ENCODE measurements at regions not wholly inside any gene's neighbourhood (a gene's known extent, or its start where the extent isn't known, plus 50 kb on each side); places are given as distances from the start of the nearest gene placed in this dataset.

DNA sequence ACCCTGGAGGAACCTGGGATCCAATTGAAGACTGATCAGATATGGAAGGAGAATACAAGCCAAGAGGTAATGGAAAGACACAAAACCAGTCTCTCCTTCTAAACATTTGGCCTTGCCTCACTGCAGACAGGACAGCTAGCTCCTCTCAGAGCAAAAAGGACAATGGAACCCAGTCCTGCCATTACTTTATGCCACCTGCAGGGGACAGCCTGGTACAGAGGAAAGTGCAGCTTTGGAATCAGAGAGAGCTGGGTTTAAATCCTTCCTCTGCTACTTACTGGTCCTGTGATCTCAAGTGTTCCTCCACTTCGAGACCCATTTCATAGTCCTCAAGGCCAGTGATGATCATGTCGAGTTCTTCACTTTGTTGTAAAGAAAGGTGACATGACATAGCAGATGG, 159.4 kb upstream of the SMAD3 start:
- no peak for DNase-seq (ENCODE audit: low read depth)

GRCh38 chr15:66906668-66907614, 158.5 kb upstream of the SMAD3 start:
- no peak for DNase-seq (ENCODE audit: low read depth)

DNA sequence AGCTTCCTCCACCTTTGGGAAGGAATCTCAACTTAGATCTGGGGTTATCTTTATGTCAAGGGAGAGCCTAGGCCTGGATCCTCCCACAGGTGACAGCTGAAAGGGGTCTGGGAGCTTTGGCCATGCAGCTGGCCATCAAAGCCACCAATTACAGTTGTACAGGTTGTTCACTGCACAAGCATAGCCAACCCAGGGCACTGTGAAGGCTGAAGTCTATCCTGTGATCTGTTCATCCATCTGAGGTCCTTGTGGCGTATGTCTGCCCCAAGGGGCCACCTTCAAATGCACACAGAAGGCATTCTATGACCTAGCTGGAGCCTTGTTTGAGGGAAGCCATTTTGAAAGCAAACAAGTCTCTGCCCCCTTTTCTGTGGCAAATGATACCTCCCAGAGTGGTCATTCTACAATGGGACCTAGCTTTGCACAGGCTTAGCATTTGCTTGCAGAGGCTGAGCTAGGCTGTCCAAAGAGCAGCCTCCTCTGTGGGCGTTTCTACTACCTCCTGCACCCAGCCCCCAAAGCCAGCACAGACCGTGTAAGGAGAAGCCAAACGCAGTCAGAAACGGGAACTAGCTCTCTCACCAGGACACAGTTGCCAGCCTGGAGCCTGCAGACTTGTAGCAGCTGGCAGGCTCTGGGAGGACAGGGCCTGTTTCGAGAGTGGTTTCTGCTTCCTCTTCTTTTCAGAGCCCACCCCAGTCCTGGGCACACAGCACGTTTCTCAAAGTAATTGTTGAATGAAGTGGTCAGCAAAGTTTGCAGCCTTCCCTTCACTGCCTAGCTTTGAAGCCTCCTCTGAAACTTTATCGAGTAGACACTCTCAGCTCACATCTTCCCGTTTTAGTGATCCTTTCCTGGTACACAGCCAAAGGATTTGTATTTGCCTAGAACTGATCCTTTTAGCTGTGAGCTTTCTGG, 157.3 kb upstream of the SMAD3 start:
- DNase-seq (ENCODE audit: low read depth) = no peak

DNA sequence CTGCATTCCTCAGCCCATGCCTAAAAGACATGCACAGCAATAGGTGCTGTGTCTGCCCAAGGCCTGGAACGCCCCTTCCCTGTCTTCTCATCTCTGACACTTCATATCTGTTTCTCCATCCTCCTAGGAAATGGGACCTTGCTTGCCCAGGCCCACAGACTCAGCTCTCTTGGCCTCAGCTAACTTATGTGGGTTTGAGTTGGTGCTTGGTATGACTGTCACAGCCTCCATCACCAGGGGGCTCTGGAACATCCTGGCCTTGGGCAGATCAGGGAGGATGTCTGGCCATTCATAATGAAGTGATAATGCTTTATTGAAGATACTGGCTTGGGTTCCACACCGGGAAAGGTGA, 156.7 kb upstream of the SMAD3 start:
- DNase-seq (ENCODE audit: low read depth) = no peak

DNA sequence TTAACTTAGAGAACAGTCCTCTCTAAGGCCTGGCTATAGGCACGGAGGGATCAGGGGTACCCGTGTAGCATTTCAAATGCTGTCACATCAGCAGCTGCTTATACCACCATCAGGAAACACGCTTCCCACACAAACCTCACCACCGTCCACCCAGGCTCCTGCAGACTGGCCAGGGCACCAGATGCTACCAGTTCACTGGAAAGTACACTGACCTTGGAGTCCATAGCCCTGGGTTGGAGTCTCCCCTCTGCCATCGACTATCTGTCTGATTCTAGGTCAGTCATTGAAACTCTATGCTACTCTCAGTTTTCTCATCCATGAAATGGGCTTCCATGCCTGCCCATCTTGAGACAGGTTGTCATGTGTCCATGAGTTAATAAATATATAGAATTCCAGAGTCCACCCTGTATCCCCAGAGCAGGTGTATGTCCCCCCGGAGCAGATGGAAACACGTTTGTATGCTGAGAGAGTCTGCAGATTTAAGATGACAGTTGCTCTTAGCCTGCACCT, 156.0 kb upstream of the SMAD3 start:
- no peak for DNase-seq (ENCODE audit: low read depth)

DNA sequence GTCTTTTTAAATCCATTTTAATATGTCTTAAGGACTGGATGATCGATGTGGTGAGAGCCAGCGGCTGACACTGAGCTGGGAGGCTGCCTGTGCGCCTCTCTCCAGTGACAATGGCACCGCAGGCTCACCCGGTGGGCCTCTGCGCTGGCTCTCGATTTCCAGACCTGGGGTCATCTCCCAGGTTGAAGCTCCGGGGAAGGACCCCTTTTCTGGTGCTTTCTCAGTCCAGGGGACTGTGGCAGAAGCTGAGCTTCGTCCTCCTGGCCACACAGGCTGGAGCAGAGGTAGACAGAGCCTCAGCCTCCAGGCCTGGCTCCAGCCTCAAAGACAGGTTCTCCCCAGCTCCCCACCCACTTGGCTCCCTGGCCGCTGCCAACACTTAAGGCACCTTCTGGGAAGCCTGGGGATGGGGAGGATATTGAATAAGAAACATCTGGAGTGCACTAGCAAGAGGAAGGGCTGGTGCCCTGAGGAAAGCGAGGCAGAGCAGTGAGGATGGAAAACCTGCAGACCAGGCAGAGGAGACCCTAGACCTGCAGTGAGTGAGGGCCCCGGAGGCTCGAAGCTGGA, 154.2 kb upstream of the SMAD3 start:
- no peak for DNase-seq (ENCODE audit: low read depth)

GRCh38 chr15:66912001-66912400, 153.4 kb upstream of the SMAD3 start:
- no peak for DNase-seq (ENCODE audit: low read depth)

DNA sequence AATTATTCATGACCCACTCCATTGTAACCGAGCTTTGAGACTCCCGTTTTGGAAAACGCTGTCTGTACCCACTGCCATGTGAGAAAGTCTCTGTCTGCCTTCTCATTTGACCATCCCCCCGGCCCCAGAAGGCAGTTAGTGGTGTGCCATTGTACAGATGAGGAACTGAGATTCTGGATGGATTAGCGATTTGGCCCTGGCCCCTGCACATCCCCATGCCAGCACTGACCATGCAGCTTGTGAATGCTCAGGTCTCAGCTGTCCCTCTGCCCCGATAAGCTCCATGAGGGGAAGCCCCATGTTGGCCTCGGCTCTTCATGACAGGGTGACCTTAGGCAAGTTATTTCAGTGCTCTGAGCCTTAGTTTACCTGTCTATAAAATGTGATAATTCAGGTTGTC, 153.0 kb upstream of the SMAD3 start:
- DNase-seq (ENCODE audit: low read depth) = no peak

- no peak for DNase-seq (ENCODE audit: low read depth)
These were observed 147.4 kb upstream of the SMAD3 start for GRCh38 chr15:66917904-66918448.

DNA sequence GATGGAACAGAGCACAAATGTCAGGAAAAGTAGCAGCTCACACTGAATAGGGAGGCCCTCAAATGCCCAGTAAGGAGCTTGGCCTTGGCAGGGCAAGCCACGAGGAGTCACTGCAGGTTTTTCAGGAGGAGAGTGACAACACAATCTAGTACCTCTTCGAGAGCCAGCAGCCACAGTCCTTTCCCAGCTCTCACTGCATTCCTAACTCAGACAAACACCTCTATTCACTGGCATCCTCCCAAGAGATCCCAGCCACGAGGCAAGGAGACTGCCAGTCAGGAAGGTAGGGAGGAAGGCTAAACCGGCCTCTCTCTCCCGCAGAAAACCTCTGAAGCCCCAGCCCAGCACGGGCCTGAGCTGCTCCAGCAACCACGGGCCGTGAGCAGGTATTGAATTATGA, 146.0 kb upstream of the SMAD3 start:
- DNase-seq (ENCODE audit: low read depth) = no peak

DNA sequence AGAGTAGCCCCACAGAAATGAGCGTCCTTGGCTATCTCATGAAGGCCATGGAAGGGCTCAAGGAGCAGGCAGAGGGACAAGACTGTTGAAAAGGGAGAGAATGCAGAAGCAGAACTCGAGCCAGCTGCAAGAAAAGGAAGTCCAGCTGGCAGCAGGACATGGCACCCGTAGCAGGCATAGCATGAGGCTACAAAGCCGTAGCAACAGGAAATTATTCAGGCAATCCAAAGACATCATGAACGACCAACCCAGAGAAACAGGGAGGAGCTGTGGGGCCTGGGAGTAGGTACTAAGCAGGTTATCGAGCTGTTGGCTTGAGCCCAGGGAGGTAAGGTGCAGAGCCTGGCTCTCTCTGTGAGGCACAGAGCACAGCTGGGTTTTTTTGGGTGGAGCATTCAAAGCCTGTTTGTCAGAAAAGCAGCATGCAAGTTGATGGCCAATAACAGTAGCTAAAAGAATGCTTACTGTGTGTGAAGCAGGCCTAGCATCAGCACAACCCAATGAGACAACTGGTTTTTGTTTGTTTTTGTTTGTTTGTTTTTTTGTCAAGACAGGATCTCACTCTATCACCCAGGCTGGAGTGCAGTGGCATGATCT, 144.0 kb upstream of the SMAD3 start:
- DNase-seq (ENCODE audit: low read depth) = no peak

DNA sequence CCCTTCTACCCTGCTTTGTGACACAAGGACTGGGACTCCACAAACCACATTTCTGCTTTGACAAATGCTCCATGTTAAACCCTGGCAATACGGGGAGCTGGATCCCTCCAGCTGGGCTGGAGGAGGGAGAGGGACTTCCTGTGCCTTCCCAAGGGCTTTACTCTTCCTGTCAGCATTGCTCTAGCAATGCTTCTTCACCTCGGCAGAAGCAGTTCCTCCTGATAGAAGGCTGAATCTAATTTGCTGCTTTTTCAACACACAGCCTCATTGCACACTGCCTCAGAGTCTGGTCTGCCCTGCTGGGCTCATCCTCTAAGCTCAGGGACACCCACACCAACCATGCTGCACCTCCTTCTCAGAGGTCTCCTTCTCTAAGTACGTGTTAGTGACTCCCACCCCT, 142.8 kb upstream of the SMAD3 start:
- no peak for DNase-seq (ENCODE audit: low read depth)

DNA sequence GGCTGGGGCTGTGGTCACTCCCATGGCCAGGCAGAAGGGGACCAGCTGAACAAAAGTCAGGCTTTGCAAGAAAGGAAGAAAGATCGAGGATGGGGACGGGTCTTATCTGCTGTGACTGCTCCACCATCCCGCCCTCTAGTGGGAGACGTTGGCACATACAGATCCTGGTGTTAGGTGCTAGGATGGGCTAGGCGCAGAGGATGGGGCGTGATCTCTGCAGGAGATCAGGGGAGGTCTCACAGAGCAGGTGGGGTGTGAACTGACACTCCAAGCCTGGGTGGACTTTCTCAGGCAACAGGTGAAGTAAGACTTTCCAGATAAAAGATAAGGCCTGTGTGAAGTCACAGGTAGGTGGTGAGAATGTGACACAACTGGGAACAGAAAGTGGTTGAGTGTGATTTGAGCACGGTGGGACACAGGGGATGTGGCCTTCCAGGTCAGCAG, 141.9 kb upstream of the SMAD3 start:
- no peak for DNase-seq (ENCODE audit: low read depth)

DNA sequence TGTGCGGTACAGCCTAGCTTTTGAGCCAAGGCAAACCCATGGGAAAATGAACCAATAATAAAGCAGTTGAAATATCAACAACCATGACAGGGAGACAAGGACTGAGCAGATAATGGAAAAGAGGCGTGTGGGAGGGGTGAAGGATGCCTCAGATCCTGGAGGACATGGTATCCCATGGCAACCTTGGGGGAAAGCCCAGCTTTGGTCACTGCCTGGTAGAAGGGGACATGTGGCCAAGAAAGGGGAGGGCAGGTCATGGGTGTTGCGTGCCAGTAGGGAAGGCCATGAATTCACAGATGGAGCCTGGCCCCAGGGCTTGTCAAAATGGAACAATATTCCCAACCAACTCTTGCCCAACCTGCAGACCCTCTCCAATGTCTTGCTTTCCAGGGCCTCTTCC, 140.5 kb upstream of the SMAD3 start:
- DNase-seq (ENCODE audit: low read depth) = no peak

DNA sequence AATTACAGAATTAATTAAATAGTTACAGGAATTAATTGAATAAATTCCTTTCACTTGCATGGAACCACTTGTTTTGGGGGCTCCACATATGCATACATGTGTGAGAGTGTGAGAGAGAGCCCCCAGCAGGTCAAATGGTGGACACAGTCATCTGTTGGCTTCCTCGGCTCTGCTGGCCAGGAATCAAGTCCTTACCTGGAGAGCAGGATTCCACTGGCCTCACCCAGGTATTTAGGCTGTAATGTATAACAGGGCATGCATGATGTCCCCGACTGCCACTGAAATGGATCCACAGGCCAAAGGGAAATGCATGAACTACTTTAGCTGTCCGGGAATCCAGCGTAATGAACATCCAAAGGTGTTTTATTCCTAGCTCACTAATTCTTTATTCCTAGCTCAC, 139.7 kb upstream of the SMAD3 start:
- DNase-seq (ENCODE audit: low read depth) = no peak

DNA sequence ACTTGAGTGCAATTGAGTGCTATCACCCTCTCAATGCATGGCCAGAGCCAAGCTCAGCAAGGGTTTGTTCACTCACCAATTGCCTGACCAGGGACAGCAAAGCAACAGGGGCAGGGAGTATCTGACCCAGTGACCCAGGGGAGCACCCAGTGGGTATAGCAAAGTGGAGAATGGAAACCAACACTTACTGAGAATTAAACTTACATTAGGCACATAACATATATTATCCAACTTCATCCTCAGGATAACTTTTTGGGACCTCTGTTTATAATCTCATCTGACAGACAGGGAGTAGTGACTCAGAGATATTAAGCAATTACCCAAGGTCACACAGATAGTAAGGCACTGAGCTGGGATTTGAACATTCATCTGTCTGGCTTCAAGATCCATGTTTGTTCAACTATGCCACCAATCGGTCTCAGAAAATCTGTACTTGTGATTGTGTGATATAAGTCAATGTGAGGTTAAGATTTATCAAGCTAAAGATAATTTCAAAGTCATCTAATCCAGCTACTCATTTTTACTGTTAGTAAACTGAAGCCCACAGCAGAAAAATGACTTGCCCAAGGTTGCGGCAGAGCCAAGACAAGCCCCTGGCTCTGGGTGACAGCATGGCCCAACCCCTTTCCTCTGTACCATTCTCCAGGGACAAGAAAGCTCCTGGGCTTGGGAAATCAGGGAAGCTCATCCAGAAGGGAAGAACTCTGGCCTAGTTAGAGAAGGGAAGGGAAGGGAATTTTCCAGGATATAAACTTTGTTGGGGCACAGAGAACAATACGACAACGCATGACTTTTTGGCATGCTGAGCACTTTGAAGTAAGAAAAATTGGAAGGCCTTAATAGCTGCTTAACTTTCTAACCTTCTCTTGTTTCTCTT, 138.0 kb upstream of the SMAD3 start:
- no peak for DNase-seq (ENCODE audit: low read depth)

- no peak for DNase-seq (ENCODE audit: low read depth)
These were observed 137.3 kb upstream of the SMAD3 start for GRCh38 chr15:66928101-66928500.

- no peak for DNase-seq (ENCODE audit: low read depth)
These were observed 136.6 kb upstream of the SMAD3 start for GRCh38 chr15:66928784-66929183.

DNA sequence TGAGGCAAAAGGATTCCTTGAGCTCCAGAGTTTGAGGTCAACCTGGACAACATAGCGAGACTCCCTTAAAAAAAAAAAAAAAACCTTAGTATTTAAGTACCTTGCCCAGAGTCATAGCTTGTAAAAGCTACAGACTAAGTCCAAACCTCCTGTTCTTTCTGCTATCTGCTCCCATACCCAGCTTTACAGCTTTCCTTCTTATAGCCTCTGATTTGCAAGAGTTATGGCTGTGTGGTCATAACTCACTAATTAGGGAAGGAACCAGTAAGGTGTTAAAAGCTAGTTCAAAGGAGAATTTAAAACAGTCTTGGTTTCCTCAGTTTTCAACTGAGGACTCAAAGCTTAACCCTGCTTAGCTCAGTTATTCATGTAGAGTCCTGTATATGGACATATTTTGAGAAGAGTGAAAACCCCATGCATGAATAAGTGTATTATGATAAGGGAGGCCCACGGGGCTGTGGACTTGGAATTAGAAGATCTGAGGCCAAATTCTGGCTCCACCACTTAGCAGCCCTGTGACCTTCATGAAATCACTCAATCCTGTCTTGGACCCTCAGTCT, 135.5 kb upstream of the SMAD3 start:
- DNase-seq (ENCODE audit: low read depth) = no peak
